Activated CD4-positive, alpha-beta memory T cell treated with anti-CD3 and anti-CD28 coated beads, Interleukin-2, amount 10 ng/mL, durations not matched to agents 7 days and 5 days (primary cell): ENCODE measurements at regions not wholly inside any gene's neighbourhood (a gene's known extent, or its start where the extent isn't known, plus 50 kb on each side); places are given as distances from the start of the nearest gene placed in this dataset.

Experiments
- CTCF ChIA-PET: fragments of 350-600 bp; sonication (Branson Sonifier 250); formaldehyde crosslinking; loops from one replicate; lab custom pipeline; 2021; ENCODE audit warnings: antibody characterized with exemption, inconsistent platforms; lab: Charles Lee
- POLR2A ChIA-PET: fragments of 350-600 bp; sonication (Branson Sonifier 250); formaldehyde crosslinking; loops from one replicate; lab custom pipeline; 2021; ENCODE audit warnings: antibody characterized with exemption; lab: Charles Lee
- DNase-seq: peaks from one replicate; pipeline ENCODE4 v3.0.0-alpha.2; 2020
- H3K27ac Mint-ChIP-seq: one replicate; pipeline ENCODE4 v1.8.0; 2021; ENCODE audit warnings: mild to moderate bottlenecking, mixed read lengths
- H3K27me3 Mint-ChIP-seq: one replicate; pipeline ENCODE4 v1.8.0; 2021; ENCODE audit warnings: mixed read lengths
- H3K36me3 Mint-ChIP-seq: one replicate; pipeline ENCODE4 v1.8.0; 2021; ENCODE audit warnings: low read depth, mixed read lengths
- H3K4me1 Mint-ChIP-seq: one replicate; pipeline ENCODE4 v1.8.0; 2021; ENCODE audit warnings: mixed read lengths
- H3K4me3 Mint-ChIP-seq: one replicate; pipeline ENCODE4 v1.8.0; 2021; ENCODE audit warnings: mild to moderate bottlenecking, mixed read lengths
- H3K9me3 Mint-ChIP-seq: one replicate; pipeline ENCODE4 v1.8.0; 2021; ENCODE audit warnings: mixed read lengths

GRCh38 chr7:135844903-135845302 is 96.3 kb upstream of the FAM180A start:
- CTCF ChIA-PET, result interaction anchor here (1.0 kb wide), 1 partner anchor 44 kb away, joined by 3 read pairs; no protein-coding TSS in a partner anchor
- Mint-ChIP-seq H3K4me1 (peaks cover 6% of the 10 kb centered on the region), H3K9me3 (no peaks in the 10 kb centered on the region), H3K27me3 (no peaks in the 10 kb centered on the region), H3K27ac (no peak overlapping the region), H3K36me3 (no peaks in the 10 kb centered on the region), H3K4me3 (no peak overlapping the region)
- POLR2A ChIA-PET, result no interaction called here
- no peak for DNase-seq

- H3K4me1 Mint-ChIP-seq, result peaks cover 6% of the 10 kb centered on the region
- POLR2A ChIA-PET, result no interaction called here
- CTCF ChIA-PET, result no interaction called here
- no peak overlapping the region for H3K27ac Mint-ChIP-seq
- no peaks in the 10 kb centered on the region for H3K9me3 Mint-ChIP-seq
- no peak for DNase-seq
- H3K27me3 Mint-ChIP-seq, result no peaks in the 10 kb centered on the region
- H3K36me3 Mint-ChIP-seq, result no peaks in the 10 kb centered on the region
- H3K4me3 Mint-ChIP-seq, result no peak overlapping the region
Observed at GRCh38 chr7:135843214-135843613, 94.6 kb upstream of the FAM180A start.

GRCh38 chr7:135842446-135843179 is 94.0 kb upstream of the FAM180A start:
- Mint-ChIP-seq H3K9me3 (no peaks in the 10 kb centered on the region), H3K4me1 (peaks cover 6% of the 10 kb centered on the region), H3K4me3 (no peak overlapping the region), H3K36me3 (no peaks in the 10 kb centered on the region), H3K27me3 (no peaks in the 10 kb centered on the region), H3K27ac (no peak overlapping the region)
- DNase-seq, result no peak
- ChIA-PET POLR2A (no interaction called here), CTCF (interaction anchor here (1.4 kb wide), 1 partner anchor 569 kb away, joined by 3 read pairs; no protein-coding TSS in a partner anchor)

- DNase-seq, result no peak
- Mint-ChIP-seq H3K9me3 (no peaks in the 10 kb centered on the region), H3K4me3 (no peak overlapping the region), H3K4me1 (peaks cover 6% of the 10 kb centered on the region), H3K27ac (no peak overlapping the region), H3K27me3 (no peaks in the 10 kb centered on the region), H3K36me3 (no peaks in the 10 kb centered on the region)
- ChIA-PET CTCF (no interaction called here), POLR2A (no interaction called here)
Observed at GRCh38 chr7:135840591-135840990, 92.0 kb upstream of the FAM180A start.

GRCh38 chr7:135837675-135838074 is 89.1 kb upstream of the FAM180A start:
- Mint-ChIP-seq H3K4me3 (no peak overlapping the region), H3K27ac (no peak overlapping the region), H3K36me3 (no peaks in the 10 kb centered on the region), H3K27me3 (no peaks in the 10 kb centered on the region), H3K9me3 (no peaks in the 10 kb centered on the region), H3K4me1 (peaks cover 13% of the 10 kb centered on the region)
- CTCF ChIA-PET, result no interaction called here
- no peak for DNase-seq
- POLR2A ChIA-PET, result no interaction called here

- Mint-ChIP-seq H3K27me3 (no peaks in the 10 kb centered on the region), H3K36me3 (peaks cover 3% of the 10 kb centered on the region), H3K4me3 (no peak overlapping the region), H3K4me1 (peaks cover 33% of the 10 kb centered on the region), H3K27ac (no peak overlapping the region), H3K9me3 (no peaks in the 10 kb centered on the region)
- ChIA-PET CTCF (no interaction called here), POLR2A (no interaction called here)
- DNase-seq, result no peak
Observed at GRCh38 chr7:135834266-135834665, 85.7 kb upstream of the FAM180A start.

- peaks cover 33% of the 10 kb centered on the region for H3K4me1 Mint-ChIP-seq
- no peak for DNase-seq
- H3K27me3 Mint-ChIP-seq, result no peaks in the 10 kb centered on the region
- H3K27ac Mint-ChIP-seq, result no peak overlapping the region
- no peaks in the 10 kb centered on the region for H3K9me3 Mint-ChIP-seq
- H3K36me3 Mint-ChIP-seq, result peaks cover 3% of the 10 kb centered on the region
- POLR2A ChIA-PET, result no interaction called here
- H3K4me3 Mint-ChIP-seq, result no peak overlapping the region
- CTCF ChIA-PET, result no interaction called here
Observed at GRCh38 chr7:135833642-135834041, 85.0 kb upstream of the FAM180A start.

GRCh38 chr7:135831455-135832195 is 83.0 kb upstream of the FAM180A start:
- Mint-ChIP-seq H3K4me1 (peaks cover 33% of the 10 kb centered on the region), H3K9me3 (peaks cover 2% of the 10 kb centered on the region), H3K27ac (peak overlapping the region; percentile 64), H3K27me3 (peaks cover 2% of the 10 kb centered on the region), H3K36me3 (peaks cover 3% of the 10 kb centered on the region), H3K4me3 (no peak overlapping the region)
- ChIA-PET CTCF (no interaction called here), POLR2A (interaction anchor here (1.4 kb wide), 1 partner anchor 30 kb away, joined by 3 read pairs; no protein-coding TSS in a partner anchor)
- peak; percentile 27 for DNase-seq

- ChIA-PET POLR2A (no interaction called here), CTCF (no interaction called here)
- no peak for DNase-seq
- Mint-ChIP-seq H3K4me1 (peaks cover 24% of the 10 kb centered on the region), H3K36me3 (peaks cover 3% of the 10 kb centered on the region), H3K27me3 (peaks cover 2% of the 10 kb centered on the region), H3K27ac (no peak overlapping the region), H3K9me3 (peaks cover 2% of the 10 kb centered on the region), H3K4me3 (no peak overlapping the region)
Observed at GRCh38 chr7:135828604-135829003, 80.0 kb upstream of the FAM180A start.

GRCh38 chr7:135827391-135827790 is 78.8 kb upstream of the FAM180A start:
- ChIA-PET CTCF (no interaction called here), POLR2A (no interaction called here)
- peaks cover 2% of the 10 kb centered on the region for H3K9me3 Mint-ChIP-seq
- H3K27ac Mint-ChIP-seq, result no peak overlapping the region
- H3K4me1 Mint-ChIP-seq, result peaks cover 20% of the 10 kb centered on the region
- peaks cover 2% of the 10 kb centered on the region for H3K27me3 Mint-ChIP-seq
- DNase-seq, result no peak
- no peak overlapping the region for H3K4me3 Mint-ChIP-seq
- peaks cover 3% of the 10 kb centered on the region for H3K36me3 Mint-ChIP-seq

- H3K27ac Mint-ChIP-seq, result no peak overlapping the region
- ChIA-PET CTCF (no interaction called here), POLR2A (no interaction called here)
- no peak overlapping the region for H3K4me3 Mint-ChIP-seq
- DNase-seq, result no peak
- peaks cover 2% of the 10 kb centered on the region for H3K27me3 Mint-ChIP-seq
- H3K36me3 Mint-ChIP-seq, result no peaks in the 10 kb centered on the region
- H3K4me1 Mint-ChIP-seq, result peaks cover under 1% of the 10 kb centered on the region
- H3K9me3 Mint-ChIP-seq, result peaks cover 2% of the 10 kb centered on the region
Observed at GRCh38 chr7:135825406-135825805, 76.8 kb upstream of the FAM180A start.

- H3K27ac Mint-ChIP-seq, result no peak overlapping the region
- peaks cover 2% of the 10 kb centered on the region for H3K27me3 Mint-ChIP-seq
- H3K4me1 Mint-ChIP-seq, result no peaks in the 10 kb centered on the region
- H3K9me3 Mint-ChIP-seq, result peaks cover 2% of the 10 kb centered on the region
- no peaks in the 10 kb centered on the region for H3K36me3 Mint-ChIP-seq
- CTCF ChIA-PET, result no interaction called here
- POLR2A ChIA-PET, result no interaction called here
- H3K4me3 Mint-ChIP-seq, result no peak overlapping the region
- DNase-seq, result no peak
Observed at GRCh38 chr7:135822376-135822775, 73.8 kb upstream of the FAM180A start.

- CTCF ChIA-PET, result no interaction called here
- DNase-seq, result no peak
- POLR2A ChIA-PET, result no interaction called here
- Mint-ChIP-seq H3K27ac (no peak overlapping the region), H3K4me3 (no peak overlapping the region), H3K9me3 (no peaks in the 10 kb centered on the region), H3K27me3 (no peaks in the 10 kb centered on the region), H3K4me1 (no peaks in the 10 kb centered on the region), H3K36me3 (no peaks in the 10 kb centered on the region)
Observed at GRCh38 chr7:135817583-135817982, 69.0 kb upstream of the FAM180A start.
